HEK293 (cell line): ENCODE measurements at regions not wholly inside any gene's neighbourhood (a gene's known extent, or its start where the extent isn't known, plus 50 kb on each side); places are given as distances from the start of the nearest gene placed in this dataset.

Source experiments
- GLI2 ChIP-seq: fragments of 450-650 bp; formaldehyde crosslinking; IDR thresholded peaks from 2 replicates; pipeline ENCODE4; 2017; ENCODE audit warnings: missing biosample characterization, missing genetic modification characterization, low read depth, borderline replicate concordance
- GLIS1 ChIP-seq: fragments of 450-650 bp; formaldehyde crosslinking; IDR thresholded peaks from 2 replicates; pipeline ENCODE4 v1.5.1; 2016; ENCODE audit warnings: missing biosample characterization, missing genetic modification characterization
- HOXC10 ChIP-seq: sonication (generic); formaldehyde crosslinking; IDR thresholded peaks from 2 replicates; pipeline ENCODE4 v1.8.1; 2023; ENCODE audit warnings: mild to moderate bottlenecking, missing genetic modification reagents
- KLF1 ChIP-seq: fragments of 450-650 bp; formaldehyde crosslinking; IDR thresholded peaks from 2 replicates; pipeline ENCODE4 v1.5.1; 2016; ENCODE audit warnings: missing biosample characterization, missing genetic modification characterization
- OSR2 ChIP-seq: fragments of 450-650 bp; formaldehyde crosslinking; IDR thresholded peaks from 2 replicates; pipeline ENCODE4 v1.5.1; 2016; ENCODE audit warnings: missing biosample characterization, missing genetic modification characterization
- SCRT2 ChIP-seq: fragments of 450-650 bp; formaldehyde crosslinking; IDR thresholded peaks from 2 replicates; pipeline ENCODE4 v1.5.1; 2016; ENCODE audit warnings: missing biosample characterization, missing genetic modification characterization
- ZFP37 ChIP-seq: fragments of 450-650 bp; formaldehyde crosslinking; IDR thresholded peaks from 2 replicates; pipeline ENCODE4 v1.5.1; 2016; ENCODE audit warnings: missing biosample characterization, missing genetic modification characterization
- ZNF10 ChIP-seq: fragments of 450-650 bp; formaldehyde crosslinking; IDR thresholded peaks from 2 replicates; pipeline ENCODE4 v1.5.1; 2017; ENCODE audit warnings: missing biosample characterization, missing genetic modification characterization
- ZNF114 ChIP-seq: fragments of 450-650 bp; formaldehyde crosslinking; IDR thresholded peaks from 2 replicates; pipeline ENCODE4 v1.5.0; 2017; ENCODE audit warnings: missing biosample characterization, missing genetic modification characterization
- ZNF146 ChIP-seq: fragments of 450-650 bp; formaldehyde crosslinking; IDR thresholded peaks from 2 replicates; pipeline ENCODE4 v1.5.1; 2016; ENCODE audit warnings: missing biosample characterization, missing genetic modification characterization
- ZNF354C ChIP-seq: fragments of 450-650 bp; formaldehyde crosslinking; IDR thresholded peaks from 2 replicates; pipeline ENCODE4 v1.5.1; 2016; ENCODE audit warnings: missing biosample characterization, missing genetic modification characterization, low read depth, borderline replicate concordance
- ZNF585B ChIP-seq: fragments of 450-650 bp; formaldehyde crosslinking; IDR thresholded peaks from 2 replicates; pipeline ENCODE4 v1.5.1; 2016; ENCODE audit warnings: missing biosample characterization, missing genetic modification characterization
- ZNF600 ChIP-seq: fragments of 450-650 bp; formaldehyde crosslinking; IDR thresholded peaks from 2 replicates; pipeline ENCODE4 v1.5.1; 2016; ENCODE audit warnings: missing biosample characterization, missing genetic modification characterization
- ZNF664 ChIP-seq: fragments of 450-650 bp; formaldehyde crosslinking; IDR thresholded peaks from 2 replicates; pipeline ENCODE4 v1.5.1; 2016; ENCODE audit warnings: missing biosample characterization, missing genetic modification characterization
- ZNF792 ChIP-seq: fragments of 450-650 bp; formaldehyde crosslinking; IDR thresholded peaks from 2 replicates; pipeline ENCODE4 v1.5.1; 2016; ENCODE audit warnings: missing biosample characterization, missing genetic modification characterization
- ZSCAN23 ChIP-seq: fragments of 450-650 bp; formaldehyde crosslinking; IDR thresholded peaks from 2 replicates; pipeline ENCODE4 v1.5.1; 2016; ENCODE audit warnings: missing biosample characterization, missing genetic modification characterization
- ZSCAN30 ChIP-seq: fragments of 450-650 bp; IDR thresholded peaks from 2 replicates; pipeline ENCODE4 v1.5.1; 2018; ENCODE audit warnings: missing biosample characterization, mild to moderate bottlenecking, missing genetic modification characterization, moderate library complexity
- TF ChIP-seq, protein P1 (sequence below): fragments of 450-650 bp; formaldehyde crosslinking; IDR thresholded peaks from 2 replicates; pipeline ENCODE4 v1.5.1; 2016; ENCODE audit warnings: missing biosample characterization, missing genetic modification characterization, low read depth
- TF ChIP-seq, protein P2 (sequence below): fragments of 450-650 bp; formaldehyde crosslinking; IDR thresholded peaks from 2 replicates; pipeline ENCODE4 v1.5.0; 2017; ENCODE audit warnings: missing biosample characterization, missing genetic modification characterization, borderline replicate concordance
- TF ChIP-seq, protein P3 (sequence below): fragments of 450-650 bp; formaldehyde crosslinking; IDR thresholded peaks from 2 replicates; pipeline ENCODE4 v1.5.1; 2016; ENCODE audit warnings: missing biosample characterization, missing genetic modification characterization
- TF ChIP-seq, protein P4 (sequence below): fragments of 450-650 bp; IDR thresholded peaks from 2 replicates; pipeline ENCODE4 v1.5.1; 2018; ENCODE audit warnings: missing biosample characterization, mild to moderate bottlenecking, missing genetic modification characterization
- TF ChIP-seq, protein P5 (sequence below): fragments of 450-650 bp; formaldehyde crosslinking; IDR thresholded peaks from 2 replicates; pipeline ENCODE4 v1.5.1; 2016; ENCODE audit warnings: missing biosample characterization, missing genetic modification characterization
- TF ChIP-seq, protein P6 (sequence below): fragments of 450-650 bp; formaldehyde crosslinking; IDR thresholded peaks from 2 replicates; pipeline ENCODE4 v1.5.1; 2016; ENCODE audit warnings: missing biosample characterization, missing genetic modification characterization
- TF ChIP-seq, protein P7 (sequence below): fragments of 450-650 bp; formaldehyde crosslinking; IDR thresholded peaks from 2 replicates; pipeline ENCODE4 v1.5.1; 2016; ENCODE audit warnings: missing biosample characterization, missing genetic modification characterization

DNA sequence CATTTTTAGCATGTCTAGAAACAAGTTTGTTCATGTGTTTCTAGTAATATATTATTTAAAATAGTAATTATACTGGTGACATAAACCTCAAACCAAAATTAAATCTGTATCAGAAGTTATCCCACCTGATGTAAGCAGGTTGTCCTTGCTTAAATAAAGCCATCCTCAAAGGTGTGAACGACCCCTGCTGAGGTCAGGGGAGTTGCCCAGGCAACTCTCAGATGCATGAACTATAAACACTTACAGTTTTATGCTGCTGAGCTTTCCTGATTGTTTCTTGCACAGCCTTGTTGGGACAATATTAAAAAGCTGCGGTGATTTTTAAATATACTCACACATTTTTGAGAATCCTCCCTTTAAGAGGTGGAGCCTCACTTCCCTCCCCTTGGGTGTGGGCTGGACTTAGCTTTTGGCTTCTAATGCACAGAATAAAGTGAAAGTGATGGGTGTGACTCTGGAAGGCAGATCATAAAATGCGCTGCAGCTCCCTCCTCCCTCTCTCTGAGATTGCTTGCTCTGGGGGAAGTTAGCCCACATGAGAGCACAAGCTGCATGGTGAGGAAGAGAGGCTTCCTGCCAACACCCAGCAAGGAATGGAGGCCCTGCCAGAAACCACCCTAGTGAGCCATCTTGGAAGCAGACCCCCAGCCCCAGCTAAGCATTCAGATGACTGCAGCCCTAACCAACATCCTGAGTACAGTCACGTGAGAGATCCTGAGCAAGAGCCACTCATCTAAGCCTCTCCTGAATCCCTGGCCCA lies 152.7 kb downstream of the SKIDA1 start (continued):
- TF ChIP-seq KLF1 (tag by site-specific recombination) (peak; percentile 58), ZSCAN30 (tag by site-specific recombination) (no peak), ZNF792 (no peak), ZNF664 (tag by site-specific recombination) (peak; percentile 65; the same call in 1 of the 2 replicates), OSR2 (no peak), ZNF354C (tag by site-specific recombination) (no peak), GLI2 (tag by site-specific recombination) (no peak), ZNF10 (tag by site-specific recombination) (peak; percentile 39; the same call in 1 of the 2 replicates), ZSCAN23 (tag by site-specific recombination) (no peak), ZNF585B (tag by site-specific recombination) (no peak), SCRT2 (tag by site-specific recombination) (no peak), ZNF146 (no peak), GLIS1 (no peak), ZNF600 (peak; percentile 65), ZNF114 (no peak), HOXC10 (CRISPR knock-in tag) (no peak), ZFP37 (tag by site-specific recombination) (no peak)
- TF ChIP-seq, protein P1, sequence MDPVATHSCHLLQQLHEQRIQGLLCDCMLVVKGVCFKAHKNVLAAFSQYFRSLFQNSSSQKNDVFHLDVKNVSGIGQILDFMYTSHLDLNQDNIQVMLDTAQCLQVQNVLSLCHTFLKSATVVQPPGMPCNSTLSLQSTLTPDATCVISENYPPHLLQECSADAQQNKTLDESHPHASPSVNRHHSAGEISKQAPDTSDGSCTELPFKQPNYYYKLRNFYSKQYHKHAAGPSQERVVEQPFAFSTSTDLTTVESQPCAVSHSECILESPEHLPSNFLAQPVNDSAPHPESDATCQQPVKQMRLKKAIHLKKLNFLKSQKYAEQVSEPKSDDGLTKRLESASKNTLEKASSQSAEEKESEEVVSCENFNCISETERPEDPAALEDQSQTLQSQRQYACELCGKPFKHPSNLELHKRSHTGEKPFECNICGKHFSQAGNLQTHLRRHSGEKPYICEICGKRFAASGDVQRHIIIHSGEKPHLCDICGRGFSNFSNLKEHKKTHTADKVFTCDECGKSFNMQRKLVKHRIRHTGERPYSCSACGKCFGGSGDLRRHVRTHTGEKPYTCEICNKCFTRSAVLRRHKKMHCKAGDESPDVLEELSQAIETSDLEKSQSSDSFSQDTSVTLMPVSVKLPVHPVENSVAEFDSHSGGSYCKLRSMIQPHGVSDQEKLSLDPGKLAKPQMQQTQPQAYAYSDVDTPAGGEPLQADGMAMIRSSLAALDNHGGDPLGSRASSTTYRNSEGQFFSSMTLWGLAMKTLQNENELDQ (tag by site-specific recombination), result no peak
- TF ChIP-seq, protein P2, sequence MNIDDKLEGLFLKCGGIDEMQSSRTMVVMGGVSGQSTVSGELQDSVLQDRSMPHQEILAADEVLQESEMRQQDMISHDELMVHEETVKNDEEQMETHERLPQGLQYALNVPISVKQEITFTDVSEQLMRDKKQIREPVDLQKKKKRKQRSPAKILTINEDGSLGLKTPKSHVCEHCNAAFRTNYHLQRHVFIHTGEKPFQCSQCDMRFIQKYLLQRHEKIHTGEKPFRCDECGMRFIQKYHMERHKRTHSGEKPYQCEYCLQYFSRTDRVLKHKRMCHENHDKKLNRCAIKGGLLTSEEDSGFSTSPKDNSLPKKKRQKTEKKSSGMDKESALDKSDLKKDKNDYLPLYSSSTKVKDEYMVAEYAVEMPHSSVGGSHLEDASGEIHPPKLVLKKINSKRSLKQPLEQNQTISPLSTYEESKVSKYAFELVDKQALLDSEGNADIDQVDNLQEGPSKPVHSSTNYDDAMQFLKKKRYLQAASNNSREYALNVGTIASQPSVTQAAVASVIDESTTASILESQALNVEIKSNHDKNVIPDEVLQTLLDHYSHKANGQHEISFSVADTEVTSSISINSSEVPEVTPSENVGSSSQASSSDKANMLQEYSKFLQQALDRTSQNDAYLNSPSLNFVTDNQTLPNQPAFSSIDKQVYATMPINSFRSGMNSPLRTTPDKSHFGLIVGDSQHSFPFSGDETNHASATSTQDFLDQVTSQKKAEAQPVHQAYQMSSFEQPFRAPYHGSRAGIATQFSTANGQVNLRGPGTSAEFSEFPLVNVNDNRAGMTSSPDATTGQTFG (tag by site-specific recombination), result no peak
- TF ChIP-seq, protein P3, sequence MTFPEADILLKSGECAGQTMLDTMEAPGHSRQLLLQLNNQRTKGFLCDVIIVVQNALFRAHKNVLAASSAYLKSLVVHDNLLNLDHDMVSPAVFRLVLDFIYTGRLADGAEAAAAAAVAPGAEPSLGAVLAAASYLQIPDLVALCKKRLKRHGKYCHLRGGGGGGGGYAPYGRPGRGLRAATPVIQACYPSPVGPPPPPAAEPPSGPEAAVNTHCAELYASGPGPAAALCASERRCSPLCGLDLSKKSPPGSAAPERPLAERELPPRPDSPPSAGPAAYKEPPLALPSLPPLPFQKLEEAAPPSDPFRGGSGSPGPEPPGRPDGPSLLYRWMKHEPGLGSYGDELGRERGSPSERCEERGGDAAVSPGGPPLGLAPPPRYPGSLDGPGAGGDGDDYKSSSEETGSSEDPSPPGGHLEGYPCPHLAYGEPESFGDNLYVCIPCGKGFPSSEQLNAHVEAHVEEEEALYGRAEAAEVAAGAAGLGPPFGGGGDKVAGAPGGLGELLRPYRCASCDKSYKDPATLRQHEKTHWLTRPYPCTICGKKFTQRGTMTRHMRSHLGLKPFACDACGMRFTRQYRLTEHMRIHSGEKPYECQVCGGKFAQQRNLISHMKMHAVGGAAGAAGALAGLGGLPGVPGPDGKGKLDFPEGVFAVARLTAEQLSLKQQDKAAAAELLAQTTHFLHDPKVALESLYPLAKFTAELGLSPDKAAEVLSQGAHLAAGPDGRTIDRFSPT (tag by site-specific recombination), result no peak
- TF ChIP-seq, protein P4, sequence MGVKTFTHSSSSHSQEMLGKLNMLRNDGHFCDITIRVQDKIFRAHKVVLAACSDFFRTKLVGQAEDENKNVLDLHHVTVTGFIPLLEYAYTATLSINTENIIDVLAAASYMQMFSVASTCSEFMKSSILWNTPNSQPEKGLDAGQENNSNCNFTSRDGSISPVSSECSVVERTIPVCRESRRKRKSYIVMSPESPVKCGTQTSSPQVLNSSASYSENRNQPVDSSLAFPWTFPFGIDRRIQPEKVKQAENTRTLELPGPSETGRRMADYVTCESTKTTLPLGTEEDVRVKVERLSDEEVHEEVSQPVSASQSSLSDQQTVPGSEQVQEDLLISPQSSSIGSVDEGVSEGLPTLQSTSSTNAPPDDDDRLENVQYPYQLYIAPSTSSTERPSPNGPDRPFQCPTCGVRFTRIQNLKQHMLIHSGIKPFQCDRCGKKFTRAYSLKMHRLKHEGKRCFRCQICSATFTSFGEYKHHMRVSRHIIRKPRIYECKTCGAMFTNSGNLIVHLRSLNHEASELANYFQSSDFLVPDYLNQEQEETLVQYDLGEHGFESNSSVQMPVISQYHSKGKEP (tag by site-specific recombination), result peak; percentile 94
- TF ChIP-seq, protein P5, sequence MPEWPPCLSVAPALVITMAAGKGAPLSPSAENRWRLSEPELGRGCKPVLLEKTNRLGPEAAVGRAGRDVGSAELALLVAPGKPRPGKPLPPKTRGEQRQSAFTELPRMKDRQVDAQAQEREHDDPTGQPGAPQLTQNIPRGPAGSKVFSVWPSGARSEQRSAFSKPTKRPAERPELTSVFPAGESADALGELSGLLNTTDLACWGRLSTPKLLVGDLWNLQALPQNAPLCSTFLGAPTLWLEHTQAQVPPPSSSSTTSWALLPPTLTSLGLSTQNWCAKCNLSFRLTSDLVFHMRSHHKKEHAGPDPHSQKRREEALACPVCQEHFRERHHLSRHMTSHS, result no peak
- TF ChIP-seq, protein P6, sequence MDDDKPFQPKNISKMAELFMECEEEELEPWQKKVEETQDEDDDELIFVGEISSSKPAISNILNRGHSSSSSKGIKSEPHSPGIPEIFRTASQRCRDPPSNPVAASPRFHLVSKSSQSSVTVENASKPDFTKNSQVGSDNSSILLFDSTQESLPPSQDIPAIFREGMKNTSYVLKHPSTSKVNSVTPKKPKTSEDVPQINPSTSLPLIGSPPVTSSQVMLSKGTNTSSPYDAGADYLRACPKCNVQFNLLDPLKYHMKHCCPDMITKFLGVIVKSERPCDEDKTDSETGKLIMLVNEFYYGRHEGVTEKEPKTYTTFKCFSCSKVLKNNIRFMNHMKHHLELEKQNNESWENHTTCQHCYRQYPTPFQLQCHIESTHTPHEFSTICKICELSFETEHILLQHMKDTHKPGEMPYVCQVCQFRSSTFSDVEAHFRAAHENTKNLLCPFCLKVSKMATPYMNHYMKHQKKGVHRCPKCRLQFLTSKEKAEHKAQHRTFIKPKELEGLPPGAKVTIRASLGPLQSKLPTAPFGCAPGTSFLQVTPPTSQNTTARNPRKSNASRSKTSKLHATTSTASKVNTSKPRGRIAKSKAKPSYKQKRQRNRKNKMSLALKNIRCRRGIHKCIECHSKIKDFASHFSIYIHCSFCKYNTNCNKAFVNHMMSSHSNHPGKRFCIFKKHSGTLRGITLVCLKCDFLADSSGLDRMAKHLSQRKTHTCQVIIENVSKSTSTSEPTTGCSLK (tag by site-specific recombination), result no peak
- TF ChIP-seq, protein P7, sequence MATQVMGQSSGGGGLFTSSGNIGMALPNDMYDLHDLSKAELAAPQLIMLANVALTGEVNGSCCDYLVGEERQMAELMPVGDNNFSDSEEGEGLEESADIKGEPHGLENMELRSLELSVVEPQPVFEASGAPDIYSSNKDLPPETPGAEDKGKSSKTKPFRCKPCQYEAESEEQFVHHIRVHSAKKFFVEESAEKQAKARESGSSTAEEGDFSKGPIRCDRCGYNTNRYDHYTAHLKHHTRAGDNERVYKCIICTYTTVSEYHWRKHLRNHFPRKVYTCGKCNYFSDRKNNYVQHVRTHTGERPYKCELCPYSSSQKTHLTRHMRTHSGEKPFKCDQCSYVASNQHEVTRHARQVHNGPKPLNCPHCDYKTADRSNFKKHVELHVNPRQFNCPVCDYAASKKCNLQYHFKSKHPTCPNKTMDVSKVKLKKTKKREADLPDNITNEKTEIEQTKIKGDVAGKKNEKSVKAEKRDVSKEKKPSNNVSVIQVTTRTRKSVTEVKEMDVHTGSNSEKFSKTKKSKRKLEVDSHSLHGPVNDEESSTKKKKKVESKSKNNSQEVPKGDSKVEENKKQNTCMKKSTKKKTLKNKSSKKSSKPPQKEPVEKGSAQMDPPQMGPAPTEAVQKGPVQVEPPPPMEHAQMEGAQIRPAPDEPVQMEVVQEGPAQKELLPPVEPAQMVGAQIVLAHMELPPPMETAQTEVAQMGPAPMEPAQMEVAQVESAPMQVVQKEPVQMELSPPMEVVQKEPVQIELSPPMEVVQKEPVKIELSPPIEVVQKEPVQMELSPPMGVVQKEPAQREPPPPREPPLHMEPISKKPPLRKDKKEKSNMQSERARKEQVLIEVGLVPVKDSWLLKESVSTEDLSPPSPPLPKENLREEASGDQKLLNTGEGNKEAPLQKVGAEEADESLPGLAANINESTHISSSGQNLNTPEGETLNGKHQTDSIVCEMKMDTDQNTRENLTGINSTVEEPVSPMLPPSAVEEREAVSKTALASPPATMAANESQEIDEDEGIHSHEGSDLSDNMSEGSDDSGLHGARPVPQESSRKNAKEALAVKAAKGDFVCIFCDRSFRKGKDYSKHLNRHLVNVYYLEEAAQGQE, result no peak
